NCI-H2107 (cell line): ENCODE measurements at regions not wholly inside any gene's neighbourhood (a gene's known extent, or its start where the extent isn't known, plus 50 kb on each side); places are given as distances from the start of the nearest gene placed in this dataset.
"Not testable (repeated sequence)": the region's sequence is repeated elsewhere in the genome, so short reads cannot be mapped to it uniquely, and the experiment has no call there.

Source experiments
- DNase-seq: peaks from one replicate; lab custom pipeline; 2025; lab: John Stamatoyannopoulos, UW

GRCh38 chrX:109782994-109783700, 50.1 kb upstream of the ACSL4 start:
- no peak for DNase-seq

- DNase-seq: no peak
Measured at GRCh38 chrX:109783701-109784079, 50.6 kb upstream of the ACSL4 start.

GRCh38 chrX:109785053-109785452, 52.0 kb upstream of the ACSL4 start:
- DNase-seq: no peak

GRCh38 chrX:109790511-109790910, 57.5 kb upstream of the ACSL4 start:
- not testable (repeated sequence) for DNase-seq

- no peak for DNase-seq
Measured at GRCh38 chrX:109793191-109793590, 60.1 kb upstream of the ACSL4 start.

GRCh38 chrX:109795682-109796081, 62.6 kb upstream of the ACSL4 start:
- no peak for DNase-seq

- DNase-seq: no peak
Measured at GRCh38 chrX:109797311-109797975, 64.4 kb upstream of the ACSL4 start.

GRCh38 chrX:109812236-109812635, 79.2 kb upstream of the ACSL4 start:
- DNase-seq: no peak

GRCh38 chrX:109813236-109813635, 80.2 kb upstream of the ACSL4 start:
- DNase-seq: no peak

GRCh38 chrX:109818976-109819375, 85.9 kb upstream of the ACSL4 start:
- no peak for DNase-seq

- DNase-seq: no peak
Measured at GRCh38 chrX:109822861-109823260, 89.8 kb upstream of the ACSL4 start.

GRCh38 chrX:109826954-109827708, 94.1 kb upstream of the ACSL4 start:
- DNase-seq: no peak

- DNase-seq: no peak
Measured at GRCh38 chrX:109827772-109828171, 94.7 kb upstream of the ACSL4 start.

GRCh38 chrX:109830157-109830703, 97.2 kb upstream of the ACSL4 start:
- DNase-seq: no peak

- DNase-seq: no peak
Measured at GRCh38 chrX:109830704-109831206, 97.7 kb upstream of the ACSL4 start.

- DNase-seq: no peak
Measured at GRCh38 chrX:109831326-109831985, 98.4 kb upstream of the ACSL4 start.

GRCh38 chrX:109839694-109840567, 106.9 kb upstream of the ACSL4 start:
- DNase-seq: no peak

GRCh38 chrX:109840585-109840984, 107.5 kb upstream of the ACSL4 start:
- no peak for DNase-seq

- DNase-seq: no peak
Measured at GRCh38 chrX:109841257-109841656, 108.2 kb upstream of the ACSL4 start.

- no peak for DNase-seq
Measured at GRCh38 chrX:109841869-109842579, 109.0 kb upstream of the ACSL4 start.
